Endothelial cell of umbilical vein (primary cell): ENCODE measurements at regions not wholly inside any gene's neighbourhood (a gene's known extent, or its start where the extent isn't known, plus 50 kb on each side); places are given as distances from the start of the nearest gene placed in this dataset.
"Not testable (repeated sequence)": the region's sequence is repeated elsewhere in the genome, so short reads cannot be mapped to it uniquely, and the experiment has no call there.

Experiments used
- CTCF ChIP-seq, 2 donors: IDR thresholded peaks; 1 replicate in 1 of 2; 2 replicates in 1 of 2; pipeline ENCODE4 v1.5.1; 2011; ENCODE audit warnings: low read length in 2 of 2, mild to moderate bottlenecking in 2 of 2, moderate library complexity in 2 of 2, control low read depth in 1 of 2, inconsistent platforms in 1 of 2, low read depth in 1 of 2; ENCODE audit not compliant: insufficient read depth in 1 of 2; ENCODE audit errors: extremely low read depth in 1 of 2
- JUN ChIP-seq: IDR thresholded peaks from 2 replicates; pipeline ENCODE4 v1.6.1; 2011; ENCODE audit warnings: borderline replicate concordance, low read depth; ENCODE audit not compliant: insufficient read length, insufficient read depth
- MAX ChIP-seq: IDR thresholded peaks from 2 replicates; pipeline ENCODE4 v1.6.1; 2011; ENCODE audit not compliant: insufficient read depth, insufficient read length
- POLR2A ChIP-seq: IDR thresholded peaks from 2 replicates; pipeline ENCODE4 v1.6.1; 2012; ENCODE audit warnings: low read depth, mild to moderate bottlenecking, control low read depth, low read length
- POLR2AphosphoS5 ChIP-seq: IDR thresholded peaks from 2 replicates; pipeline ENCODE4 v1.6.1; 2012; ENCODE audit warnings: low read depth, mild to moderate bottlenecking, control low read depth, low read length, moderate library complexity; ENCODE audit not compliant: insufficient read depth

DNA sequence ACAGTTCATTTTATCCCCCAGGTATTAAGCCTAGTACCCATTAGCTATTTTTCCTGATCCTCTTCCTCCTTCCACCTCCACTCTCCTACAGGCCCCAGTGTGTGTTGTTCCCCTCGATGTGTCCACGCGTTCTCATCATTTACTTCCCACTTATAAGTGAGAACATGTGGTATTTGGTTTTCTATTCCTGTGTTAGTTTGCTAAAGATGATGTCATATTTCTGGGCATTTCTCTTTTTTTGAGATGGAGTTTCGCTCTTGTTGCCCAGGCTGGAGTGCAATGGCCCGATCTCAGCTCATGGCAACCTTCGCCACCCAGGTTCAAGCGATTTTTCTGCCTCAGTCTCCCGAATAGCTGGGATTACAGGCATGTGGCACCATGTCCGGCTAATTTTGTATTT, 934.0 kb downstream of the TRAM1L1 start:
- not testable (repeated sequence) for TF ChIP-seq POLR2A; CTCF (IDR thresholded peaks at IDR 0.05; ENCODE audit: extremely low read depth in 1 of 2, insufficient read depth in 1 of 2, low read depth in 1 of 2, low read length in 2 of 2); MAX; POLR2AphosphoS5; JUN
